ENCODE measurements at regions not wholly inside any gene's neighbourhood (a gene's known extent, or its start where the extent isn't known, plus 50 kb on each side); places are given as distances from the start of the nearest gene placed in this dataset.

DNA sequence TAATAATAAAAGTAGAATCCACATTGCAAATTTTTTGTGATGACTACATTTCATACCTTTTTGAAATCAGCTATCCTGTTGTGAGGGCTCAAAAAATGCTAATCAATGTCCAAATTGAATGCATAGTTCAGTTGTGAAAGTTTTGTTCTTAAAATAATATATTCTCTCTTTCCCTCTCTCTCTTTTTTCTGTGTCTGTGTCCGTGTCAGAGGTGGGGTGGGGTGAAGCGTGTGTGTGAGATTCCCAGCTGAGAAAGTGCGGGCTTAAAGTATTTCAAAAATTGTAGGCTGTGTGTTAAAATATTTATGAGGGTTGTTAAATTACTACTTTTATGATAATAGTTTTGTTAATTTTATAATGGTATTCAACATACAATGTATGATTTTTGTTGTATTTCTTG is 388.0 kb upstream of the LRRTM4 start:
- TF ChIP-seq, protein P1, sequence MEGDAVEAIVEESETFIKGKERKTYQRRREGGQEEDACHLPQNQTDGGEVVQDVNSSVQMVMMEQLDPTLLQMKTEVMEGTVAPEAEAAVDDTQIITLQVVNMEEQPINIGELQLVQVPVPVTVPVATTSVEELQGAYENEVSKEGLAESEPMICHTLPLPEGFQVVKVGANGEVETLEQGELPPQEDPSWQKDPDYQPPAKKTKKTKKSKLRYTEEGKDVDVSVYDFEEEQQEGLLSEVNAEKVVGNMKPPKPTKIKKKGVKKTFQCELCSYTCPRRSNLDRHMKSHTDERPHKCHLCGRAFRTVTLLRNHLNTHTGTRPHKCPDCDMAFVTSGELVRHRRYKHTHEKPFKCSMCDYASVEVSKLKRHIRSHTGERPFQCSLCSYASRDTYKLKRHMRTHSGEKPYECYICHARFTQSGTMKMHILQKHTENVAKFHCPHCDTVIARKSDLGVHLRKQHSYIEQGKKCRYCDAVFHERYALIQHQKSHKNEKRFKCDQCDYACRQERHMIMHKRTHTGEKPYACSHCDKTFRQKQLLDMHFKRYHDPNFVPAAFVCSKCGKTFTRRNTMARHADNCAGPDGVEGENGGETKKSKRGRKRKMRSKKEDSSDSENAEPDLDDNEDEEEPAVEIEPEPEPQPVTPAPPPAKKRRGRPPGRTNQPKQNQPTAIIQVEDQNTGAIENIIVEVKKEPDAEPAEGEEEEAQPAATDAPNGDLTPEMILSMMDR (IDR thresholded peaks at IDR 0.05; ENCODE audit: low read depth, low read length), result no peak
- TF ChIP-seq POLR2A (IDR thresholded peaks at IDR 0.05; ENCODE audit: extremely low read depth, insufficient read length) (no peak), MAX (IDR thresholded peaks at IDR 0.05; ENCODE audit: low read depth, low read length) (no peak), MYC (IDR thresholded peaks at IDR 0.05; ENCODE audit: low read depth, low read length) (no peak)

Measured in NB4 (cell line).